Stimulated activated CD8-positive, alpha-beta memory T cell treated with anti-CD3 and anti-CD28 coated beads, Interleukin-15, amount 100 ng/mL, for 24 hours (primary cell): ENCODE measurements at regions not wholly inside any gene's neighbourhood (a gene's known extent, or its start where the extent isn't known, plus 50 kb on each side); places are given as distances from the start of the nearest gene placed in this dataset.

Source experiments
- DNase-seq: peaks from one replicate; pipeline ENCODE4 v3.0.0-alpha.2; 2020; ENCODE audit warnings: low read depth

DNA sequence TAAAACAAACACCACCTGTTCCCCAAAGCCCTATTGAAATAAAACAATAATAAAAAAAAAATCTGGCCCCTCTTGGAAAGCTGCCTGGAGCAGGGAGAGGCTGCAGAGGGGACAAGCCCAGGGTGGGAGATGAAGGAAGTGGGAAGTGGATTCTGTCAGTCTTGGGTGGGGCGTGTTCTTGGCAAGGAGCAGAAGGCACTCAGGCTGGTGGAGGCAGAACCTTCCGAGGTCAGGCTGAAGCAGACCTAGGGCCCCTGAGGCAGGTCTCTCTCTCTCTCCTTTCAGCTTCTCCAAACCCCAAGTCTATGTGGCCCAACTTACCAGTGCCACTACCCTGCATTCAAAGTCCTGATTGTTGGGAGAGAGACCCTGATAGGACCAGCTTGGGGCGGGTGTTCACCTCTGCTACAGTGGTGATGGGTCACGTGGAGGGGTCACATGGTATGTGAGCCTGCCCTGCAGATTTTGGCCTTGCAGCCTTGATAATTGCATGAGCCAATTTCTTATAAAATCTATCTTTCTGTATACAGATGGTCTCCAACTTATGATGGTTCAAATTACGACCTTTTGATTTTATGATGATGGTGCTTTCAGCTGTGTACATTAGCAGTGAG lies 145.4 kb upstream of the C1orf174 start:
- no peak for DNase-seq

DNA sequence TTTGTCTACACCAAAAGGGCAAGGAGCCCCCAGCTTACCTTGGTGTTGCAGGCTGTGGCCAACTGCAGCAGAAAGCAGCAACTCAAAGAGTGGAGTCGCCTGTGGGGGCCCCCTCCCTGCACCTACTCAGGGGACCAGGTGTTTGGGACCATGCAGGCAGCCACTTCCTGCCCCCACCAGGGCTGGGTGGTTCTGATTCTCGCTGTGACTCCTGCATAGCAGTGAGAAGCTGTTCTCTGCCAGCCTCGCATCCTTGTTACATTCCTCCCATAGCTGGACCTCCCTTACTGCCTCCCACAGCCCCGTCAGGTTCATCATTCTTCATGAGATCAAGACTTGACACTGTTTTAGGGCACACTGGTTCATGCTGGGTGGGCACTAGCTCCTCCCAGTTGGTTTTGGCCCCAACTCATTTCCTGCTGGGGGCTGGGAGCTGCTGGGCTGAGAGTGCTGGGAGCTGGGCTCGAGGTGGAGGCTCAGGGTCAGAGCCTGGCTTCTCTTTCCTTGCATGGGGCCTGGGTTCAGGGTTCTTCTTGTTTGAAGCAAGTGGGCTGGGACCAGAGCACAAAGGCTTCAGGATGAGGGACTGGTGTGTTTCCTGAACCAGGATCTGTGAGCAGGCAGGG lies 146.9 kb upstream of the C1orf174 start:
- no peak for DNase-seq

DNA sequence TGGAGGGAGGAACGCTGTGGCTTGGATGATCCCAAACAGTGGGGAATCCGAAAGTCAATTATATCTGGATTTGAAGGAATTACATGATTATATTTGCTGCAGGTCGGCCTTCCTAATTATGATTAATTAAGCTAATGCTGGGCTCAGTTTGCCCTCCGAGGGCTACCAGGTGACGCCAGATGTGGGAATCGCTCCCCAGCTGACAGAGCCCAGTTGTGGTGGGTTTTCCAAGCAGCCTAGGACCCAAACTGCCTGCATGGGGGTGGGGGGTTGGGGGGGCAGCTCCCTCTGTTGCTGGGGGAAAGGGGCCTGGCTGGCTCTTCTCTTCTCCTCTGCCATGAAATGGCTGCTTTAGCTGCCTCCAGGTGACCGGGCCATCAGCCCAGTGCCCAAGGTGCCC lies 147.6 kb upstream of the C1orf174 start:
- DNase-seq = no peak

DNA sequence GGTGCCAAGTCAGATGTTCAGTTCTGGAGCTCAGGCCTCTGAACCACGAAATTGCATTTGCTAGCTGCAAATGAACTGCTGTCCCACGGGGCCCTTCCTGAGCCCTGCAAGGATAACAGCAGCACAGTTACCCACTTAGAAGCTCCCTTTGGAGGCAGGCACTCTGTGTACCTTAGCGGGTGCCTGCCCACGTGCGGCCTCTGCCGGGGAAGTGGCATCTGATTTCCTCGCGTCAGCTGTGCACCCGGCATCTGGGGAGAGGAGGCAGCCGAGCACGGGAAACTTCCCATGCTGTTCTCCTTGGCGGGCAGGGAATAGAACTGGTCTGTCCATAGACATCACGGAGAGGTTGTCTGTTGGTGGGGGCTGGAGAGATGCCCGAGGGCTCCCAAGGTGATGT lies 148.0 kb upstream of the C1orf174 start:
- no peak for DNase-seq

DNA sequence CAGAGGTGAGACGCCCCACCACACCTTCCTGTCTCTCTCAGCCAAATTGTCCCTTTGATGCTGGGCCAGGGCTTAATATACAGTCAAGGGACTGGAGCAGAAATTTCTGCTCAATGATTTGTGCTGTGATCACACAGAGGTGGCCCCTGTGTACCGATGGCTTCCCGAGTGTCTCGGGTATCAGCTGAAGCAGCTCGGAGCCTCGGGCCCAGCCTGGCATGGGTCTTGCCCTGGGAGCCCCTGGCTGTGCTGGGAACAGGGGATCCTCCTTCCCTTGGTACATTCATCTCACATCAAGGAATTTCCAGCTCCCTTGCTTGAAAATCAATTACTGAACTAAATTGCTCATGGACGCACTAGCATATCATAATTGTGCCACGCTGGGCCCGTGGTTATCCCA lies 148.8 kb upstream of the C1orf174 start:
- DNase-seq = no peak

DNA sequence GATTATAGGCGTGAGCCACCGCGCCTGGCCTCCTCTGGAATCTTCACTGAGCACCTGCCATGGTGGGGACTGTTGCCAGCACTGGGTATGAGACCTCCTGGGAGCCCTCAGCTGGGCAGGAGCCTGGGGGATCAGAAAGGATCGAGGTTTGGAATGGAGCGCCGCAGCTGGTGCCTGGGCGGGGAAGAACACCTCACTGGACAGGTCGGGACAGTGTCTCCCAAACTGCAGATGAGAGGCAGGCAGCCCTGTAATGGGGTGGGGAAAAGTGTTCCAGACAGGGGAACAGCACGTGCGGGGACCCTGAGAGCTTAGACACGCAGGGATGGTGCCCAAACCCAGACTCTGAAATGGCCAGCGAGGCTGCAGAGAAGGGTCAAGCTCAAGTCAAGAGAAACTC lies 150.9 kb upstream of the C1orf174 start:
- DNase-seq = no peak

DNA sequence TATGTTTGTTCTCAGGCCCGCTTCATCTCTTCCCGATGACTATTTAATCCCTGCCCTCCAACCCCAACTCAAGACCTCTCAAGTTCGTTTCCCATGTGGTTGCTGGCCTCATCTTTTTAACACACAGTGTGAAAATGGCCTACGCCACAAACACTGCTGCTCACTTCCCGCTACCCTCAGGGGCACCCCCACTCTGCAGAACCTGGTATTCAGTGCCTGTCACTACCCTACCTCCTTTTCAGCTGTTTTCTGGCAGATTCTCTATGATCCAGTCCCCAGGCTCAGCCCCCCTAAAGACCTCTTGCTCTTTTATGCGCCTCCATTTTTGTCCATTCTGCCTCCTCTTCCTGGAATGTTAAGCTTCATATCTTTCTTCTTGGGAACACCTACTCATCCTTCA lies 152.6 kb upstream of the C1orf174 start:
- DNase-seq = no peak

DNA sequence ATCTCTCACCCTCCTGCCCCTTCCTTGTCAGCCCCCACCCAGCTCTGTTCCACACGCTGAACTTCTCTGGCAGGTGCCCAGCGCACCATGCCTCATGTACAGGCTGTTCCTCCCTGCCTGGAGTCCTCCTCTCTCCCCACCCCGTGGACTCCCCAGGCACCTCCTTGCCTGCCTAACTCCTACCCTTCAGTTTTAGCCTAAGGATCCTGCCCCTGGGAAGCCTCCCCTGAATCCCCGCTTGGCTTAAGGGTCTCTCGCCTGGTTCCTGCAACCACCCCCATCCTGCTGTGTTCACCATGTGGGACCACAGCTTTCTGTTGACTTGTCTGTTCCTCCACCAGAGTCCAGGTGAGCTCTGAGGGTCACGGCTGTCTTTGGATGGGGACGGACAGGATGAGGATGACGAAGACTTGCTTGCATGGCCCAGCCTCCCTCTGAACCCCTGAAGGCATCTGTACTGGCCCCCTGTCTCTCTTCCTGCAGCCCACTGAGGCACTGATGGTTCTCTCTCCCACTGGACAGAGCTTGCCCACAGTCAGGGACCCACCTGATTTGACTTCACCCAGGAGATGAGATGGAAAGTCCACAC lies 153.2 kb upstream of the C1orf174 start:
- DNase-seq = no peak

DNA sequence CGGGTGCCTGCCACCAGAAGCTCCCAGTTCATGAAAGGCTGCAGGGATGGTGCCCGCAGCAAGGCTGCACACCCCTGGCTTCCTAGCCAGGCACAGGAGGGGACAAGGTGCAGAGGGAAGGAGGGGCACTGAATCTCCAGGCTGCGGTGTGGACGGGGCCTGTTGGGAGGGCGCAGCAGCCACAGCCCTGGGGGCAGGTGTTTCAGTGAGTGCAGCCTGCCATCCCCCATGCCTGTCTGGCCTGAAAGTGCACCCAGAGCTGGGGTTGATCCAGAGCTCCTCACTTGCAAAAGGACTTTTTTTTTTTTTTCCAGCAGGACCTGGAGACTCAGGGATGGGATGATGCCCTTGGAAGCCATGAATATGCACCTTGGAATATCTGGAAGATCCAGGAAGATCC lies 153.7 kb upstream of the C1orf174 start:
- DNase-seq = no peak

DNA sequence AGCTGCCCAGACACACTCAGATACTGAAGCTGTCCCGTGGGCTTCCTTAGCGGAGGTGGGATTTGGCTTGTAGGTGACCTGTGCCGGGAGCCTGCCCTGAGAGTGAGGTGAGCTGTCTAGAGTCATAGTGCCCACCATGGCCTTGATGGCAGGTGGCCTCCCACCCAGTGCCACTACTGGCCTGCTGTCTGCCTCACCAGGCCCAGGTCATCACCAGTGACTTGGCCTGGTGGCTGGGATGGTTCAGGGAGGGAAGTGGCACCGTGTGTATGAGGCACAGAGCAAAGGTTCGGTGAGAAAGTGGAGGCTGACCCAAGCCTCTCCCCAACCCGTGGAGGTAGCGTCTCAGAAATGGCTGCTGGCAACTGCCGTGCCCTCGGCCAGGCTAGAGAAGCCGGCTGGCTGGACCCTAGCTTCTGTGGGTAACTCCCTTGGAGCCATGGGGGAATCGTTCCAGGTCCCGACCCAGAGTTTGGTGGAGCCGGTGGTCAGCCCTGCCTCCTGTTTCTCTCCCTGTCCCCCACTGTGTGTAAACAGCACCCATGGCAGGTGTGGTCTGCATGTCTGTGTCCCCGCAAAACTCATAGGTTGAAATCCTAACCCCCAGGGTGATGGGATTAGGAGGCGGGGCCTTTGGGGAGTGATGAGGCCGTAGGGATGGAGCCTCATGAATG lies 155.4 kb upstream of the C1orf174 start:
- DNase-seq = no peak

DNA sequence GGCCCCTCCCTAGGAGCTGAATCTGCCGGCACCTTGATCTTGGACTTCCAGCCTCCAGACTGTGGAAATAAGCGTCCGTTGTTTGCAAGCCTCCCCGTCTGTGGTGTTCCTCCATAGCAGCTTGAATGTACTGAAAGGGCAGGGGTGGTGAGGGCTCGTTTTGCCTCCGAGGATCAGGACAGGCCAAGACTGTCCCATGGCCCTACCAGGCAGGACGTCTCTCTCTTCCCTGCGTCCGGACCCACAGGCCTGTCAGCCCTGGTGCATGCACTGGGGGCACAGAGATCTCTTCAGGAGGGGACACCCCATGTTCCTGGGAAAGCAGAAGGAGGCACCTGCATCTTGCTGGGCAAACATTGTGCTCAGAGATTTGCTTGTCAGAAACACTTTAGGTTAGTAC lies 156.3 kb upstream of the C1orf174 start:
- no peak for DNase-seq

DNA sequence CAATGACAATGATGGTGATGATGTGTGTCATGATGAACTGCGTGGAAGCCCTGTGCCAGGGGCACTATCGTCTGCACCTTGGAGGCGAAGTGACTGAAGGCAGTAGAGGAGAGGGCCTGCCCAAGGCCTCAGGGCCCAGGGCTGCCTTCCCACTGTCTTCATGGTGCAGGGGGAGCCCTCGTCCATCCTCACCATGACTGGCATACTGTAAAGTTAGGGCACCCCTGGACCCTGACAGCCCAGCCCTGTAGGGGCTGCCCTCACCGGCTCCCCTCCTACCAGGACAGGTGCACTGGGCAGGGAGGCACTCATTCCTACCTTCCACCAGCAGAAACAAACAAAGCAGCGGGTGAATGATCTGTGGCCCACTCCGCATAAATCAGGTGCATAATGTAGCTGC lies 156.9 kb upstream of the C1orf174 start:
- DNase-seq = no peak

DNA sequence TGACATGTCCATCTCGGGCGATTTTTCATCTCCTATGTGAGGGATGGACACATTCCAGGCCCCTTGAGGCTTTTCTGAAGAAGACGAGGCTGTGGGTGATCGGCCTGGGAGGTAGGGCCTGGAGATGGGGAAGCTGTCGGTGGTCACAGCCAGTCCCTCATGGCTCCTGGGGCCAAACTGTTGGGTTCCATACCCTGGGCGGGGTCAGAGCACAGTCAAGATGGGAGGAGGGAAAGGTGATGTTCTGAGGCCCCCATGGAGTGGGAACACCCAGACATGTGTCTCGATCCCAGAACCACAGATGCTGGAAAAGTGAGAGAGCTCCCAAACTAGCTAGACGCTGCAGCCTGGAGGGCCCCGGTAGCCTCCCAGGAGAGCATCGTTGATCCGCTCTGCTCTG lies 157.5 kb upstream of the C1orf174 start:
- no peak for DNase-seq

DNA sequence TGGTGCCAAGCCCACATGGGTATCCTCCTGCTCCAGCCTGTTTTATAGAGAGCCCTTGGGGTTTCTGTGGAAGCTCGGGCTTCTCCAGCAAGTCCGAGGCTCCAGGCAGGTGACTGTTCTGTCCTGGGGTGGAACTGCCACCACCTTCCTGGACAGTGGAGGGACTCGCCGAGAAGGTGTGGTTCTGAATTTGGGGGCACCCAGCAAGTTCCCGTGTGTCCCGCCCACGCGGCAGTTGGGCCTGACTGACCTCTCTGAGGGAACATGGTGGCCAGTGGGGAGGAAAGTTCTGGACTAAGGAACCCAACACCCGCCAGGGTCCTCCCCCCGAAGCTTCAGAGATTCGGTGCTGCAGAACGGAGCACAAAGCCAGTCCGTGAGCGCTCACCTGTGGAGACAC lies 158.1 kb upstream of the C1orf174 start:
- no peak for DNase-seq

DNA sequence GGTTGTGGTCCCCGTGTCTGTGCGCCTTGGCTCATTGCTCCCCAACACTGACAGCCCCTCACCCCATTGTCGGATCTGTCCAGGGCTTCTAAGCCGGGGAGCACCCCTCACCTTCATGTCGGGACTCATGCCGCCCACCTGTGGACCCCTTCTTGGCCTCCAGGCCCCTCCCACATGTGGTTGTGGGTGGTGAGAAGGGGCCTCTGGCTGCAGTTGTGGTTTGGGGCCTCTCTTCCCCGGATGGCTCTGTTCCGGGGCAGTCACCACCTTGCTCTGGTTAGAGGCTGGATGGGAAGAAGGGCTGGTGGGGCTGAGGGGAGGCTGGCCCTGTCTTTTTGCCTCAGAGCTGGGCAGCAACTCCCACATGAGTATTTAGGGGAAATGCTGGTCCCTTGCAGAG lies 158.6 kb upstream of the C1orf174 start:
- DNase-seq = no peak

DNA sequence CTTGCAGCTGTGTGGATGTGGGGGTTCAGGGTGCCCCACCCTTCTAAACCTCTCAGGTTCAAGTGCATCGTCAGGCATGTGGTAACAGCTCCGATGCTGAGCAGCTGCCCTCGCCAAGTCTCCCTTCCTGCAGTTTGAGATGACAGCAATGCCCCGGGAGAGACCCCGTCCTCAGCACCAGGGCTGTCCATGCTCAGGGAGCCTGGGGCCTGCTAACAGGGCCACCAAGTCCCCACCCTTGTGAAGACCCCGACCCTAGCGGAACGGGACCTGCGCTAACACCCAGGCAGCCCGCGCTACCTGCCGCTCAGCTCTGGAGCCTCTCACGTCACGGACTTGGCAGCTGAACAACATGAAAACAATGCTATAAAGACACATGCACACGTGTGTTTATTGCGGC lies 159.2 kb upstream of the C1orf174 start:
- DNase-seq = no peak

DNA sequence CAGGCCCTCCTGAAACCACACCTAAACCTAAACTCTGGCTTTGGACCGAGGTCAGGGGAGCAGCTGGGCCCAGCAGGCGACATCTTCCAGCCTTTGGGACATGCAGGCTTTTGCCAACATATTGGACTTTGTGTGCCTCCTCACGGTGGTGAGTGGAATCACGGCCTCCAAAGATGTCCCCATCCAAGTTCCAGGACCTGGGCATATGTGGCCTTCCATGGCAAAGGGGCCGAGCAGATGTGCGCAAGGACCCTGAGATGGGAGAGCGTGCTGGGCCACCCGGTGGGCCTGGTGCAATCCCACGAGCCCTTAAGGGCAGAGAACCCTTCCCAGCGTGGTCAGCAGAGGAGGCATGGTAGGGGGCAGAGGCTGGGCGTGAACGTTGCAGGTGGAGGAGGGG lies 160.8 kb upstream of the C1orf174 start:
- DNase-seq = no peak

DNA sequence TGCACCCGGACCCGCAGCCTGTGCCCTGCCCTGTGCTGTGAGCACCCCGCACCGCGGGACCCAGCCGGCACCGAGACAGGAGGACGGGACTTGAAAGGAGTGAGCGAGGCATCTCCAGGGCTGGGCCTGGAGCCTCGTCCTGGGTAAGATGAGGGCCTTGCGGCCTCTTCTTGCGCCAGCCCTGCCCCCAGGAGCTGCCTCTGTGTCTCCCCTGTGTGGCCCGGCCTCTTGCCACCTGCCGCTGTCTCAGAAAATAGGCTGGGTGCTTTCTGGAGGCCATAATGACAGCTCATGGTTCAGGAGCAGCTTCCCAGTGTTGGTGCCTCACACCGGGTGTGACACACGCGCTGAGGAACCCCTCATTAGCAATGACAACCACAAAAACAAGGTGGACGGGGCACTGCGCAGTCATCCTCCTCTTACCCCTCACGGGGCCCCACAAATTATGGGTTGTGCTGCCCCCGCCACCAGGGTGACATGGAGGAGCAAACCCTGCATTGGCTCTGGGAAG lies 161.5 kb upstream of the C1orf174 start:
- DNase-seq = no peak

DNA sequence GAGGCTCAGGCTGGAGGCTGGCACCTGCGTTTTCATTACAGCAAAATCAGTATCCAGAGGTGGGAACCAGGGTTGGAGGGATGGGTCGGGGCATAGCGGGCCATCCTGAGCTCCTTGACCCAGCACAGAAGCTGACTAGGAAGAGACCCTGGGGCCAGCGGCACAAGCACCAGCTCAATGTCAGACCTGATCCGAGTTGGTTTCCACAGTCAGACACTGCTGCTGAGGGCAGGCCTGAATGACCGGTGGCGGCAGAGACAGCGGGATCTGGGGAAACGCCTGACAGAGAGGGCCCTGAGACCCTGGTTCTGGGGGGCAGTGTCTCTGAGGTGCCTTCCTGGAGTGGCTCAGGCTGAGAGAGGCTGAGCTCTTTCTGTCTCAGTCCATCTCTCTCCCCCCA lies 162.0 kb upstream of the C1orf174 start:
- DNase-seq = no peak

DNA sequence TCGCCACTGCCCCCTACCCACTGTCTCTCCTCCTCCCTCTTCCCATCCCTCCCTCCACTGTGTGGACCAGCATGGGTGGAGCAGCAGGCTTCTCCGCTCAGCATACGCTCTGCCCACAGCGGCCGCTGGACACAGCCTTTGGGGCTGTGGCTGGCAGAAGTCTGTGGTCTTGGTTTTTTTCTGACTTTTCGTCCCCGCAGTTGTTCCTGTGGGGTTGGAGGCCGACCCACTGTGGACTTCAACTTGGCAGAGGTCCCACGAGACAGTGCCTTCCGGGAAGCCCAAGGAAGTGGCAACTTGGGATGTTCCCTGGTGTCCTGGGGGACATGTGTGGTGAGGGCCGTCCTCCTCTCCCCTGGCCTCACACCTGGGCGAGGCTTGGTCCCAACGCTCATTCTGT lies 162.5 kb upstream of the C1orf174 start:
- DNase-seq = no peak

DNA sequence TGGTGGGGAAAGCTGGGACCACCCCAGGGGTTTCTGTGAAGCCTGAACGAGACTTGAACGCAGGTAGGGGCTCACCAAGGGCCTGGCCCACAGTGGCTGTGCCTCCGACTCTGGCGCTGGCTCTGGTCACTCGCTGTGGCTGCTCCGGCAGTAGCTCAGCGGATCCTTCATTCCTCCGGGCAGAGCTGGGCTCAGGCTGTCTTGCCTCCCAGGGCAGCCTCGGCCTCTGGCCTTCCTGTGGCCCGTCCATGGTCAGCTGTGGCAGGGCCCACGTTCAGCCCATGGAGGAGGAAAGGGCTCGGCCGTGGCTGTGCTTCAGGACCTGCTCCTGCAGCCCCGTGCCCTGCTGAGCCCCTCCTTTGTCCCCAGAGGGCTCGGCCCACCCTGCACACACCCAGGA lies 162.9 kb upstream of the C1orf174 start:
- no peak for DNase-seq

DNA sequence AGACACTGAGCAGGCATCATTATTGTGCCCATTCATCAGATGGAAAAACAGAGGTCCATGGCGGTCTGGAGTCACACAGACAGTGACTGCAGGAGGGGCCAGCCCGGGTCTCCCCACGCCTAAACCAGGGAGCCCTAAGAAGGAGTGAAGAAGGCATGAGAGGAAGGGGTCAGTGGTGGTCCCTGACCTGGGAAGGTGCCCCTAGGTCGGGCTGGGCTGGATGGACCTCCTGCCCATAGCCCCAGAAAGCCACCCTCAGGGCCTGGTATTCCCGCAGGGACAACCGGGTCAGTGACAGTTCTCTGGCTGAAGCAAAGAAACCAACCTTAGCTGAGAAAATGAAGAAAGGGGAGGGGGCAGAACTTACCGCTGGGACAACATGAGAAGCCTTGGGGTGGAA lies 163.4 kb upstream of the C1orf174 start:
- no peak for DNase-seq

DNA sequence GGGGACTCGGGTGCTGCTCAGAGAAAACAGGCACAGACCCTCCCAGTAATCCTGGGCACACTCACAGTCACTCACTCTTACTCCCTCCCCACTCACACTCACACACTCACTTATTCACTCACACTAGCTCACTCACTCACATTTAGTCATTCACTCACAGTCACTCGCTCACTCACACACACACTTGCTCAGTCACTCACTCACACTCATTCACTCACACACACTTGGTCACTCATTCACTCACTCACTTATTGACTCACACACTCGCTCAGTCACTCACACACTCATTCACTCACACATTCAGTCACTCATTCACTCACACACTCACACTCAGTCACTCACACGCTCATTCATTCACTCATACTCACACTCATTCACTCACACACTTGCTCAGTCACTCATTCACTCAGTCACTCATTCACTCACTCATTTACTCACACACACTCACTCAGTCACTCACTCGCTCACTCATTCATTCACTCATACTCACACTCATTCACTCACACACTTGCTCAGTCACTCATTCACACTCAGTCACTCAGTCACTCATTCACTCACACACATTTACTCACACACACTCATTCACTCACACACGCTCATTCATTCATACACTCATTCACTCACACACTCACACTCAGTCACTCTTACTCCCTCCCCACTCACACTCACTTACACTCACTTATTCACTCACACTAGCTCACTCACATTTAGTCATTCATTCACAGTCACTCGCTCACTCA lies 164.2 kb upstream of the C1orf174 start:
- no peak for DNase-seq
